ENCODE measurements at regions not wholly inside any gene's neighbourhood (a gene's known extent, or its start where the extent isn't known, plus 50 kb on each side); places are given as distances from the start of the nearest gene placed in this dataset.

DNA sequence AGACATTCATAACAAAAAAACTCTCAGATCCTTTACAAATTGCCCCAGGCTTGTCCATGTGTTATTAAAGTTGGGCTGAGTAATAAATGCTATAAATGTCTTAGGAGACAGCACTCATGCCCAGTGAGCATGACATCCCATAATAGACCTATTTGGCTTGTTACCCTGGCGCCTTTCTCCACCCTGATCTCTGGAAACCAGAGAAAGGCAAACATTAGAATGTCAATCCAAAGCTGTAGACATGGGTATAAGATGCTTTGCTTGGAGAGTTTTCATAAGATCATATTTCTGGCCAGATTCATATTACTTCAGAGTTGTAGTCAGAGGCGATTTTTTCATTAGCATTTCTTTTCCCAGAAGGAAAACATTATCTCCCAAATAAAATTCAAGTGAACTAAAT is 161.3 kb upstream of the UBASH3B start (continued):
- TF ChIP-seq, protein P1, sequence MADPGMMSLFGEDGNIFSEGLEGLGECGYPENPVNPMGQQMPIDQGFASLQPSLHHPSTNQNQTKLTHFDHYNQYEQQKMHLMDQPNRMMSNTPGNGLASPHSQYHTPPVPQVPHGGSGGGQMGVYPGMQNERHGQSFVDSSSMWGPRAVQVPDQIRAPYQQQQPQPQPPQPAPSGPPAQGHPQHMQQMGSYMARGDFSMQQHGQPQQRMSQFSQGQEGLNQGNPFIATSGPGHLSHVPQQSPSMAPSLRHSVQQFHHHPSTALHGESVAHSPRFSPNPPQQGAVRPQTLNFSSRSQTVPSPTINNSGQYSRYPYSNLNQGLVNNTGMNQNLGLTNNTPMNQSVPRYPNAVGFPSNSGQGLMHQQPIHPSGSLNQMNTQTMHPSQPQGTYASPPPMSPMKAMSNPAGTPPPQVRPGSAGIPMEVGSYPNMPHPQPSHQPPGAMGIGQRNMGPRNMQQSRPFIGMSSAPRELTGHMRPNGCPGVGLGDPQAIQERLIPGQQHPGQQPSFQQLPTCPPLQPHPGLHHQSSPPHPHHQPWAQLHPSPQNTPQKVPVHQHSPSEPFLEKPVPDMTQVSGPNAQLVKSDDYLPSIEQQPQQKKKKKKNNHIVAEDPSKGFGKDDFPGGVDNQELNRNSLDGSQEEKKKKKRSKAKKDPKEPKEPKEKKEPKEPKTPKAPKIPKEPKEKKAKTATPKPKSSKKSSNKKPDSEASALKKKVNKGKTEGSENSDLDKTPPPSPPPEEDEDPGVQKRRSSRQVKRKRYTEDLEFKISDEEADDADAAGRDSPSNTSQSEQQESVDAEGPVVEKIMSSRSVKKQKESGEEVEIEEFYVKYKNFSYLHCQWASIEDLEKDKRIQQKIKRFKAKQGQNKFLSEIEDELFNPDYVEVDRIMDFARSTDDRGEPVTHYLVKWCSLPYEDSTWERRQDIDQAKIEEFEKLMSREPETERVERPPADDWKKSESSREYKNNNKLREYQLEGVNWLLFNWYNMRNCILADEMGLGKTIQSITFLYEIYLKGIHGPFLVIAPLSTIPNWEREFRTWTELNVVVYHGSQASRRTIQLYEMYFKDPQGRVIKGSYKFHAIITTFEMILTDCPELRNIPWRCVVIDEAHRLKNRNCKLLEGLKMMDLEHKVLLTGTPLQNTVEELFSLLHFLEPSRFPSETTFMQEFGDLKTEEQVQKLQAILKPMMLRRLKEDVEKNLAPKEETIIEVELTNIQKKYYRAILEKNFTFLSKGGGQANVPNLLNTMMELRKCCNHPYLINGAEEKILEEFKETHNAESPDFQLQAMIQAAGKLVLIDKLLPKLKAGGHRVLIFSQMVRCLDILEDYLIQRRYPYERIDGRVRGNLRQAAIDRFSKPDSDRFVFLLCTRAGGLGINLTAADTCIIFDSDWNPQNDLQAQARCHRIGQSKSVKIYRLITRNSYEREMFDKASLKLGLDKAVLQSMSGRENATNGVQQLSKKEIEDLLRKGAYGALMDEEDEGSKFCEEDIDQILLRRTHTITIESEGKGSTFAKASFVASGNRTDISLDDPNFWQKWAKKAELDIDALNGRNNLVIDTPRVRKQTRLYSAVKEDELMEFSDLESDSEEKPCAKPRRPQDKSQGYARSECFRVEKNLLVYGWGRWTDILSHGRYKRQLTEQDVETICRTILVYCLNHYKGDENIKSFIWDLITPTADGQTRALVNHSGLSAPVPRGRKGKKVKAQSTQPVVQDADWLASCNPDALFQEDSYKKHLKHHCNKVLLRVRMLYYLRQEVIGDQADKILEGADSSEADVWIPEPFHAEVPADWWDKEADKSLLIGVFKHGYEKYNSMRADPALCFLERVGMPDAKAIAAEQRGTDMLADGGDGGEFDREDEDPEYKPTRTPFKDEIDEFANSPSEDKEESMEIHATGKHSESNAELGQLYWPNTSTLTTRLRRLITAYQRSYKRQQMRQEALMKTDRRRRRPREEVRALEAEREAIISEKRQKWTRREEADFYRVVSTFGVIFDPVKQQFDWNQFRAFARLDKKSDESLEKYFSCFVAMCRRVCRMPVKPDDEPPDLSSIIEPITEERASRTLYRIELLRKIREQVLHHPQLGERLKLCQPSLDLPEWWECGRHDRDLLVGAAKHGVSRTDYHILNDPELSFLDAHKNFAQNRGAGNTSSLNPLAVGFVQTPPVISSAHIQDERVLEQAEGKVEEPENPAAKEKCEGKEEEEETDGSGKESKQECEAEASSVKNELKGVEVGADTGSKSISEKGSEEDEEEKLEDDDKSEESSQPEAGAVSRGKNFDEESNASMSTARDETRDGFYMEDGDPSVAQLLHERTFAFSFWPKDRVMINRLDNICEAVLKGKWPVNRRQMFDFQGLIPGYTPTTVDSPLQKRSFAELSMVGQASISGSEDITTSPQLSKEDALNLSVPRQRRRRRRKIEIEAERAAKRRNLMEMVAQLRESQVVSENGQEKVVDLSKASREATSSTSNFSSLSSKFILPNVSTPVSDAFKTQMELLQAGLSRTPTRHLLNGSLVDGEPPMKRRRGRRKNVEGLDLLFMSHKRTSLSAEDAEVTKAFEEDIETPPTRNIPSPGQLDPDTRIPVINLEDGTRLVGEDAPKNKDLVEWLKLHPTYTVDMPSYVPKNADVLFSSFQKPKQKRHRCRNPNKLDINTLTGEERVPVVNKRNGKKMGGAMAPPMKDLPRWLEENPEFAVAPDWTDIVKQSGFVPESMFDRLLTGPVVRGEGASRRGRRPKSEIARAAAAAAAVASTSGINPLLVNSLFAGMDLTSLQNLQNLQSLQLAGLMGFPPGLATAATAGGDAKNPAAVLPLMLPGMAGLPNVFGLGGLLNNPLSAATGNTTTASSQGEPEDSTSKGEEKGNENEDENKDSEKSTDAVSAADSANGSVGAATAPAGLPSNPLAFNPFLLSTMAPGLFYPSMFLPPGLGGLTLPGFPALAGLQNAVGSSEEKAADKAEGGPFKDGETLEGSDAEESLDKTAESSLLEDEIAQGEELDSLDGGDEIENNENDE (IDR thresholded peaks at IDR 0.05; ENCODE audit: insufficient replicate concordance, low read length), result no peak
- TF ChIP-seq SIX5 (IDR thresholded peaks at IDR 0.05; ENCODE audit: low read depth, low read length) (no peak), CBX8 (IDR thresholded peaks at IDR 0.05; ENCODE audit: borderline replicate concordance, low read depth, low read length) (no peak), ZNF274 (IDR thresholded peaks at IDR 0.05; ENCODE audit: borderline replicate concordance, extremely low read depth, low read length) (no peak), CBX5 (IDR thresholded peaks at IDR 0.05; ENCODE audit: low read depth, low read length) (no peak), RFX5 (IDR thresholded peaks at IDR 0.05; ENCODE audit: borderline replicate concordance, low read depth, low read length) (no peak), TAF7 (optimal IDR thresholded peaks at IDR 0.05; ENCODE audit: borderline replicate concordance, low read depth, low read length) (no peak), CHD1 (IDR thresholded peaks at IDR 0.05; ENCODE audit: low read depth, low read length) (no peak), HDAC2 (IDR thresholded peaks at IDR 0.05; ENCODE audit: borderline replicate concordance in 1 of 2, low read depth in 2 of 2, low read length in 2 of 2) (no peak), PHF8 (conservative IDR thresholded peaks at IDR 0.05; ENCODE audit: low read depth, low read length) (no peak)
- TF ChIP-seq, protein P2, sequence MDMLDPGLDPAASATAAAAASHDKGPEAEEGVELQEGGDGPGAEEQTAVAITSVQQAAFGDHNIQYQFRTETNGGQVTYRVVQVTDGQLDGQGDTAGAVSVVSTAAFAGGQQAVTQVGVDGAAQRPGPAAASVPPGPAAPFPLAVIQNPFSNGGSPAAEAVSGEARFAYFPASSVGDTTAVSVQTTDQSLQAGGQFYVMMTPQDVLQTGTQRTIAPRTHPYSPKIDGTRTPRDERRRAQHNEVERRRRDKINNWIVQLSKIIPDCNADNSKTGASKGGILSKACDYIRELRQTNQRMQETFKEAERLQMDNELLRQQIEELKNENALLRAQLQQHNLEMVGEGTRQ (IDR thresholded peaks at IDR 0.05; ENCODE audit: low read length), result no peak

Measured in H1 (cell line).